H7 (cell line): ENCODE measurements at regions not wholly inside any gene's neighbourhood (a gene's known extent, or its start where the extent isn't known, plus 50 kb on each side); places are given as distances from the start of the nearest gene placed in this dataset.
A peak's percentile ranks its signal among the peaks of the same experiment; 100 is the strongest.

Experiments used
- DNase-seq: peaks from one replicate; pipeline ENCODE4 v3.0.0; 2012
- H3K27me3 ChIP-seq: 2 replicates; pipeline ENCODE4 v1.6.0; 2011; ENCODE audit warnings: mild to moderate bottlenecking, low read length; ENCODE audit not compliant: control insufficient read depth, insufficient read depth
- H3K36me3 ChIP-seq: replicated peaks from 2 replicates; pipeline ENCODE4 v1.5.1; 2011; ENCODE audit warnings: low read length; ENCODE audit not compliant: control insufficient read depth, insufficient read depth
- H3K4me3 ChIP-seq: 2 replicates; pipeline ENCODE4 v1.5.1; 2011; ENCODE audit warnings: low read depth, mild to moderate bottlenecking, control low read depth, low read length, moderate library complexity; ENCODE audit not compliant: insufficient read depth

- no peaks in the 10 kb centered on the region for H3K36me3 ChIP-seq
- no peak overlapping the region for H3K4me3 ChIP-seq
- no peak for DNase-seq
- no peaks in the 10 kb centered on the region for H3K27me3 ChIP-seq
Observed at GRCh38 chr5:87844449-87844848, 424.2 kb downstream of the TMEM161B start.

GRCh38 chr5:87836696-87837095, 424.0 kb upstream of the CCNH start:
- Histone ChIP-seq H3K4me3 (no peak overlapping the region), H3K36me3 (no peaks in the 10 kb centered on the region), H3K27me3 (no peaks in the 10 kb centered on the region)
- DNase-seq: no peak

DNA sequence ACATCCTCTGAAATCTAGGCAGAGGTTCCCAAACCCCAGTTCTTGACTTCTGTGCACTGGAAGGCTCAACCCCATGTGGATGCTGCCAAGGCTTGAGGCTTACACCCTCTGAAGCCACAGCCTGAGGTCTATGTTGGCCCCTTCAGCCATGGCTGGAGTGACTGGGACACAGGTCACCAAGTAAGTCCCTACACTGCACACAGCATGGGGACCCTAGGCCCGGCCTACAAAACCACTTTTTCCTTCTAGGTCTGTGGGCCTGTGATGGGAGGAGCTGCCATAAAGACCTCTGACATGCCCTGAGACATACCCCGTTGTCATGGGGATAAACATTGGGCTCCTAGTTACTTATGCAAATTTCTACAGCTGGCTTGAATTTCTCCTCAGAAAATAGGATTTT, 418.8 kb upstream of the CCNH start:
- no peak for DNase-seq
- Histone ChIP-seq H3K27me3 (no peaks in the 10 kb centered on the region), H3K36me3 (no peaks in the 10 kb centered on the region), H3K4me3 (no peak overlapping the region)

DNA sequence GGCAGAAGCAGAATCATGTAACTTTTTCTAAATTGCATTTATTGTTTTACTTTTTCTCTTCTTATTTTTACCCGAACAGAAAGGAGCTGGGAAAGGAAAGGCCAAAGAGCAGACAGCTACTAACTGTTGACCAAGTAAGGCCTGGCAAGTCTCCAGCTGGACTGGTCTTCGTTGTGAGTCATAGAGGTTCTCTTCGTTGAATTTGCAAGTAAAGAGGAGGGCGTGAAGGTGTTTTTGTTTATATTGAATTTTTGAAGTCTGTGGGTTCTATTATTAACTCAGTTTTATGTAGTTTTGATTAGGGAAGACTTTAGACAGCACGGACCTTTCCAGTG, 416.5 kb upstream of the CCNH start:
- no peak for DNase-seq
- Histone ChIP-seq H3K4me3 (no peak overlapping the region), H3K36me3 (no peaks in the 10 kb centered on the region), H3K27me3 (no peaks in the 10 kb centered on the region)

- Histone ChIP-seq H3K36me3 (no peaks in the 10 kb centered on the region), H3K4me3 (no peak overlapping the region), H3K27me3 (no peaks in the 10 kb centered on the region)
- DNase-seq: no peak
Observed at GRCh38 chr5:87828545-87829216, 416.0 kb upstream of the CCNH start.

GRCh38 chr5:87827539-87827938, 414.8 kb upstream of the CCNH start:
- DNase-seq: no peak

DNA sequence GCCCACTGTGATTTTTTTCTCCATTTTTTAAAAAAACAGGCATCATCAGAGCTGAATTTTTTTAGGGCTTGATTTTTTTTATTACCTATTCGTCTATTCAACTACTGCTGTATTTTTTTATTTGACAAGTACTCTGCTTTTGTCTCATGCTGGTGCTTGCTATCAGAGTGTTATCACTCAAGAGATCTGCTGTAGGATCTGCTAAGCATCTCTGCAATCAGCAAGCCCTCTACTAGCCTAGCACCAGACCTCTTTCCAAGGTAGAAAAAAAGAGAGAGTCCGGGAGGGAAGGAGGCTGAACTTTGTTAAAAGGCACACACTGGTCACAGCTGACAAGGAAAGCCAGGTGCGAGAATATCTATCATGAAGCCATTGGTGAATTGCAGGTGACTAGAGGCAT, 413.8 kb upstream of the CCNH start:
- H3K27me3 ChIP-seq: no peaks in the 10 kb centered on the region
- H3K4me3 ChIP-seq: no peak overlapping the region
- DNase-seq: no peak
- H3K36me3 ChIP-seq: no peaks in the 10 kb centered on the region

More at GRCh38 chr5:87827539-87827938, 414.8 kb upstream of the CCNH start:
- no peaks in the 10 kb centered on the region for H3K36me3 ChIP-seq
- H3K27me3 ChIP-seq: no peaks in the 10 kb centered on the region
- H3K4me3 ChIP-seq: no peak overlapping the region

DNA sequence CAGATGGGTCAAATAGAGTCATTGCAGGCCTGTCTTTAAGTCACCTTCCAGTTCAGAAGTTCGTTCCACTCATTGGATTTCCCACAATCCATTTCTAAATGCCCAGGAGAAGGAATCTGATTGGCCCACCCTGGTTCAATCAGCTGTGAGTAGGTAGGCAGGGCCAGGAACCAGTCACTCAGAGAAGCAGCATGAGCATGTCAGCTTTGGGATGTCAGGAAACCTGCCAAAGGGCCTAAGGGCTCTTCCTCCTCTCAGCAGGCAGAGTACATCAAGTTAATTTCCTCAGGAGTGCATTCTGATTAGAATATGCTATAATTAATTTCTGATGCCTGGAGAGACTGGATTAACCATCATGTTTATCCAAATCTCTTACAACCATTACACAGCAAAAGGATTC, 412.9 kb upstream of the CCNH start:
- Histone ChIP-seq H3K36me3 (no peaks in the 10 kb centered on the region), H3K4me3 (no peak overlapping the region), H3K27me3 (no peaks in the 10 kb centered on the region)
- DNase-seq: no peak

DNA sequence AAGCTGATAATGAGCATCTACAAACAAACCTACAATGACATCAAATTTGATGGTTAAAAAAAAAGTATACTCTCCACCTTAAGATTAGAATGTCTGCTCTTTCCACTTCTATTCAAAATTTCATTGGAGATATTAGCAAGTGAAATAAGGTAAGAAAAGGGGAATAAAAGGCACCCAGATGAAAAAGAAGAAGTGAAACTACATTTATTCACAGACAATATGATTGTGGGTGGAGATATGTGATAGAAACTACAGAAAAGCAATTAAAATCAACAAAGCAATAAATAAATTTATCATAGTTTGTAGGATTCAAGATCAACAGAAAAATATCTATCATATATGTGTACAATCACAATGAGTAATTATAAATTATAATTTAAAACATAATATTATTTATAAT, 395.1 kb upstream of the CCNH start:
- Histone ChIP-seq H3K4me3 (no peak overlapping the region), H3K36me3 (no peaks in the 10 kb centered on the region), H3K27me3 (no peaks in the 10 kb centered on the region)
- no peak for DNase-seq

DNA sequence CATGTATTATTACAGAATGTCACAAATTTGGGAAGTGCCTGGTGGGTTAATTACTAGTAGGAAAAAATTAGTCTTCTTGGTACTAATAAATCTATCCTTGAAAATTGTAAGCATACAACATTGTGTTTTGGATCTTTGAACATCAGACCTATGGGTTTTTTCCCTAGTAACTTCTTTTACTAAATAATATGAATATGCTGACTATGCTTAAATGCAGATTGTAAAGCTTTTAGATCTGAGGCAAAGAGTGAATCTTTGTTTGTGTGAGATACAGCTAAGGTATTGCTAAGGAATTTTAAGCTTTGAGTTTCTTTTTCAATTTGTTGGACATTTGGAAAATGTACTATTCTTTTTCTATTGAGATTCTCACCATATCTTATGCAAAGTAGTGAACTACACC, 390.6 kb upstream of the CCNH start:
- Histone ChIP-seq H3K36me3 (no peaks in the 10 kb centered on the region), H3K27me3 (no peaks in the 10 kb centered on the region), H3K4me3 (no peak overlapping the region)
- no peak for DNase-seq

DNA sequence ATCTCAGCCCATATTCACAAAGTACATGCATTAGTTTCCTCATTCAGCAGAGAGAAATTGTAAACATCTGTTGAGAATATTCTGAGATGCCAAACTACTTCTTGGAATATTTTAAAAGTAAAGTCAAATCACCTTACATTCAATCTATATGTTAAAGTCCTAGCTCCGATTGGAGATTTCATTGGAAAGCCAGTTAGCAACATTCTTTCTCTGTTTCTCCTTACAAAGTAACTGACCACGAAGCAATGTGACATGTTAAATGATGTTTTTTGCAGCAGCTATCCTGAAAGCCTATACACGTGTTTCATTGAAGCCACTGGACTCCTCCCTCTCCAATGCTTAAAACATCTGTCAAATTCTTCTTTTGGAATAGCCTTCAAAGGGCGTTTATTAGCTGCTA, 379.1 kb upstream of the CCNH start:
- H3K4me3 ChIP-seq: no peak overlapping the region
- H3K27me3 ChIP-seq: no peaks in the 10 kb centered on the region; the same call in 1 of the 2 replicates
- H3K36me3 ChIP-seq: no peaks in the 10 kb centered on the region
- no peak for DNase-seq

DNA sequence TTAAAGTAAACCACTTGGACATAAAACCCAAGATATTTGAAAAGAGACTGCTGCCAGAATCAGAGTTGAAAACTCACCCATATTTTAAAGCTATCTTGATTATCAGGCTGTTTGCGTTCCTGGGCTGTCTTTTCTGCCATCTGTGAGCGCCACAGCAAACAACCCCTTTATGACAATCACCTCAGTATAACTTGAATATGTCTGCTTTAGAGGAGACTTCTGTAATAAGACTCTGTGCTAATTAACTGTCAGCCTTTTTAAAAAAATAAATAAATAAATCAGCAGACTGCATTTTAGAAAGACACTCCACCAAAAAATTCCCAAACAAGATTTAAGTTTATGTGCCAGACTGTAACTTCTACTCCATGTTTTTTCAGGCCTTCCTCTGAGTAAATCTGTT, 375.7 kb upstream of the CCNH start:
- Histone ChIP-seq H3K4me3 (no peak overlapping the region), H3K27me3 (no peaks in the 10 kb centered on the region; the same call in 1 of the 2 replicates), H3K36me3 (no peaks in the 10 kb centered on the region)
- no peak for DNase-seq

GRCh38 chr5:87787625-87788256, 375.0 kb upstream of the CCNH start:
- H3K4me3 ChIP-seq: no peak overlapping the region
- H3K27me3 ChIP-seq: no peaks in the 10 kb centered on the region; the same call in 1 of the 2 replicates
- H3K36me3 ChIP-seq: no peaks in the 10 kb centered on the region
- peak; percentile 11 for DNase-seq

DNA sequence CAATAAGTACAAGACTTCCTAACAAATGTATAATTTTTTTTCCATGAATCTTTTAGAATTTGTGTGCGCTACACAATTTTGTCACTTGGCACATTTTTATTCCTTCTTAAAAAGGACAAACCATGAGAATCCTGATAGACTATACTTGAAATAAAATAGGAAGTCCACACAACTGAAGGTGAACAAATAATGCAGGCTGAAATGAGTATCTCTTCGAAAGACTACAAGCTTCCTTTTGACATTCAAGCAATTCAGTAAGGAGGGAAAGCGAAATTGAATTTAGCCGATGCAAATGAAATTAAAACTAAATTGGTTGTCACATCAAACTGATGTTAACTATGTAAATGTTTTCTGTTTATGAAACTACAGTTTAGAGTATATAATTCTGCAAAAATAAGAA, 374.4 kb upstream of the CCNH start:
- no peaks in the 10 kb centered on the region; the same call in 1 of the 2 replicates for H3K27me3 ChIP-seq
- no peak overlapping the region for H3K4me3 ChIP-seq
- no peaks in the 10 kb centered on the region for H3K36me3 ChIP-seq
- DNase-seq: no peak

DNA sequence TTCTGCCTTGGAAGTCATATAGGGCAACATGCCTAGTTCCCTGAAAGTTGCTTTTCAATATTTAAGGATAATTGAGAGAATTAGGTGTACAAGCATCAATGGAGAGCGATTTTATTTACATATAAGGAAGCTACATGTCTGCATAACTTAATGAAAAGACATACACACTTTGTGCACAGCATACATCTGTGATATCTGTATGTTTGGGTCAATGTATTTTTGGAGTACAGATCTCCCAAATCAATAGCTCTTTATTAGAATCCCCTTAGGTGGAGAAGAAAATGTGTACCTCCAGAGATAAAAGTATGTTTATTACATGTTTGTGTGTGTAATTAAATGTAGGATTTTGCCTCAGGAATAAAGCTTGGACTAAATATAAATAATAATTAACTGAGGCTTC, 373.7 kb upstream of the CCNH start:
- H3K36me3 ChIP-seq: no peaks in the 10 kb centered on the region
- DNase-seq: no peak
- no peaks in the 10 kb centered on the region; the same call in 1 of the 2 replicates for H3K27me3 ChIP-seq
- no peak overlapping the region for H3K4me3 ChIP-seq
